HFF-Myc (cell line): ENCODE measurements at regions not wholly inside any gene's neighbourhood (a gene's known extent, or its start where the extent isn't known, plus 50 kb on each side); places are given as distances from the start of the nearest gene placed in this dataset.

ENCODE experiments used
- DNase-seq: peaks from one replicate; pipeline ENCODE4 v3.0.0-alpha.2; 2011; ENCODE audit warnings: low read depth; ENCODE audit errors: extremely low read depth
- H3K4me3 ChIP-seq: replicated peaks from 2 replicates; pipeline ENCODE4 v1.5.1; 2011; ENCODE audit warnings: low read depth, mild to moderate bottlenecking, control low read depth, low read length
- TF ChIP-seq, protein P1 (sequence below): IDR thresholded peaks from 2 replicates; pipeline ENCODE4 v1.5.1; 2012; ENCODE audit warnings: mild to moderate bottlenecking, low read depth, low read length, control low read depth; ENCODE audit errors: missing control alignments

GRCh38 chr18:79579807-79580497 lies 99.7 kb upstream of the CTDP1 start:
- H3K4me3 ChIP-seq: no peak overlapping the region

DNA sequence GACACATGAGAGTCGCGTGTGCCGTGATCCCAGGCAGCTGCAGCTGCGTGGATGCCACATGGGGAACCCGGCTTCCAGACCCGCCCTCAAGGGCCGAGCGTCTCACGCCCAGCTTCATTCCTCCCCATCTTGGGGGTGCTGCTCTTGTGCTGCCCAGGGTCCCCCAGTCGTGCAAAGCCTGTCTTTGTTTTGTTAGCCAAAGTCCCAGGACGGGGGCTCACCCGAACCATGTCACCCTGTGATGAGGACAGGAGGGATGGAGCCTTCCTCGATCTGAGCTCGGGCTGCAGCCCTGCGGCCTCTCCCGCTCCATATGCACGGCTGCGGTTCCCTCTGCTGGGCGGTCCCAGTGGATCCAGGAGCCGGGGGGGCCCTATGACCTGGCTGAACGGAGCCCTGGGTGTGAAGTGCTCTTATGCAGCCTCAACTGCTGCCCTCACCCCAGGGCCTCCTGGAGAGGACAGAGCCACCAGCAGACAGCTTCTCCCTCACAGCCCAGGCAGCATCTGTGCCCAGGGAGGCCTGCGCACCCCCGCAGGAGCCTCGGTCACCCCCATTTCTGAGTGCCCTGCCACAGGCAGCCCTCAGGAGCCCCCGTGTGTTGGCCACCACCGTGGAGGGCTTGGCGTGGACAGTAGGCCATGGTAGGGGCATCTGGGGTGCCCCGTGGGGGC lies 99.0 kb upstream of the CTDP1 start:
- DNase-seq: no peak
- H3K4me3 ChIP-seq: no peak overlapping the region
- TF ChIP-seq, protein P1, sequence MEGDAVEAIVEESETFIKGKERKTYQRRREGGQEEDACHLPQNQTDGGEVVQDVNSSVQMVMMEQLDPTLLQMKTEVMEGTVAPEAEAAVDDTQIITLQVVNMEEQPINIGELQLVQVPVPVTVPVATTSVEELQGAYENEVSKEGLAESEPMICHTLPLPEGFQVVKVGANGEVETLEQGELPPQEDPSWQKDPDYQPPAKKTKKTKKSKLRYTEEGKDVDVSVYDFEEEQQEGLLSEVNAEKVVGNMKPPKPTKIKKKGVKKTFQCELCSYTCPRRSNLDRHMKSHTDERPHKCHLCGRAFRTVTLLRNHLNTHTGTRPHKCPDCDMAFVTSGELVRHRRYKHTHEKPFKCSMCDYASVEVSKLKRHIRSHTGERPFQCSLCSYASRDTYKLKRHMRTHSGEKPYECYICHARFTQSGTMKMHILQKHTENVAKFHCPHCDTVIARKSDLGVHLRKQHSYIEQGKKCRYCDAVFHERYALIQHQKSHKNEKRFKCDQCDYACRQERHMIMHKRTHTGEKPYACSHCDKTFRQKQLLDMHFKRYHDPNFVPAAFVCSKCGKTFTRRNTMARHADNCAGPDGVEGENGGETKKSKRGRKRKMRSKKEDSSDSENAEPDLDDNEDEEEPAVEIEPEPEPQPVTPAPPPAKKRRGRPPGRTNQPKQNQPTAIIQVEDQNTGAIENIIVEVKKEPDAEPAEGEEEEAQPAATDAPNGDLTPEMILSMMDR: no peak

More at GRCh38 chr18:79579807-79580497, 99.7 kb upstream of the CTDP1 start:
- TF ChIP-seq, protein P1: no peak
- DNase-seq: no peak

GRCh38 chr18:79581406-79581805 lies 98.2 kb upstream of the CTDP1 start:
- H3K4me3 ChIP-seq: no peak overlapping the region
- TF ChIP-seq, protein P1: no peak

GRCh38 chr18:79581911-79582310 lies 97.7 kb upstream of the CTDP1 start:
- TF ChIP-seq, protein P1: no peak
- H3K4me3 ChIP-seq: no peak overlapping the region
- no peak for DNase-seq

More at GRCh38 chr18:79581406-79581805, 98.2 kb upstream of the CTDP1 start:
- no peak for DNase-seq

DNA sequence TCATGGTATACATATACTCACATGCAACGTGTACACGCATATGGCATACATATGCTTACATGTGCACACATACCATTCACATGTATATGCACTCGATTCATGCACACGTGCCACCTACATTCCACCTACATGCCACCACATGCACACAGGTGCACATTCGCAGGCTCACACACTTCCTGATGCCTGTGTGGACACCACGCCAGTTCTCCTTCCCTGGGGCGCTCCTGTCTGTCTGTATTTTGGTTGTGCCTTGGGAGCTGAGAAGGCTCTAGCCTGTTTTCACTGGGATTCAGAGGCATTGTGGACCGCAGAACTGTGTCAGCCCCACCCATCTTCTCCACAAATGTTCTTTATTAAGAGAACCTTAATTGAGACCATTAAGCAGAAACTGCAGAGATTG lies 96.6 kb upstream of the CTDP1 start:
- no peak overlapping the region for H3K4me3 ChIP-seq
- no peak for DNase-seq
- TF ChIP-seq, protein P1: no peak

- TF ChIP-seq, protein P1: no peak
- no peak overlapping the region for H3K4me3 ChIP-seq
- no peak for DNase-seq
Observed at GRCh38 chr18:79583426-79583825, 96.2 kb upstream of the CTDP1 start.
